Tibial artery (tissue), 4 donors: ENCODE measurements at regions not wholly inside any gene's neighbourhood (a gene's known extent, or its start where the extent isn't known, plus 50 kb on each side); places are given as distances from the start of the nearest gene placed in this dataset.

Experiments used
- DNase-seq, 2 donors: peaks; one replicate each; pipeline ENCODE4 v3.0.0-alpha.2; 2019
- H3K27ac ChIP-seq, 2 donors: fragments of 200-600 bp; sonication (generic) in 1 of 2; 1 replicate in 1 of 2; 2 replicates in 1 of 2; pipeline ENCODE4 v1.5.1; 2018 to 2019; ENCODE audit warnings: mild to moderate bottlenecking in 1 of 2
- H3K27me3 ChIP-seq, 2 donors: fragments of 200-600 bp; sonication (generic) in 1 of 2; one replicate each; pipeline versions ENCODE4 v1.5.1 to v1.6.0; 2016 to 2019
- H3K36me3 ChIP-seq, 3 donors: fragments of 200-600 bp; sonication (generic) in 2 of 3; one replicate each; pipeline ENCODE4 v1.5.1; 2016 to 2019; ENCODE audit warnings: mild to moderate bottlenecking in 2 of 3
- H3K4me1 ChIP-seq, 4 donors: fragments of 200-600 bp; sonication (generic) in 2 of 4; 1 replicate in 3 of 4; 2 replicates in 1 of 4; pipeline ENCODE4 v1.5.1; 2016 to 2019
- H3K4me3 ChIP-seq, 2 donors: fragments of 200-600 bp; sonication (generic) in 1 of 2; 1 replicate in 1 of 2; 2 replicates in 1 of 2; pipeline ENCODE4 v1.5.1; 2018 to 2019; ENCODE audit warnings: mild to moderate bottlenecking in 2 of 2
- H3K9me3 ChIP-seq, 3 donors: fragments of 200-600 bp; sonication (generic) in 1 of 3; one replicate each; pipeline ENCODE4 v1.5.1; 2016 to 2019
- CTCF ChIP-seq, 2 experiments: fragments of 200-600 bp in 1 of 2; fragments of 450-650 bp in 1 of 2; IDR thresholded peaks; one replicate each; pipeline ENCODE4 v1.5.1; 2017 to 2019; ENCODE audit warnings: antibody characterized with exemption in 2 of 2, mild to moderate bottlenecking in 1 of 2, moderate library complexity in 1 of 2
- intact Hi-C: fragments of 100-400 bp; cut with DNase I; formaldehyde crosslinking; loops from one replicate; pipeline ENCODE4 v1.15.0; 2023; ENCODE audit warnings: low total_unique reads

- Histone ChIP-seq H3K9me3 (no peaks in the 10 kb centered on the region), H3K27ac (no peak overlapping the region), H3K4me3 (no peak overlapping the region), H3K36me3 (no peaks in the 10 kb centered on the region), H3K4me1 (no peaks in the 10 kb centered on the region), H3K27me3 (no peaks in the 10 kb centered on the region)
- DNase-seq: no peak
- no peak for TF ChIP-seq CTCF (IDR thresholded peaks at IDR 0.05)
- intact Hi-C loops: no loop called here
Observed at GRCh38 chr13:87120476-87120875, 550.7 kb upstream of the SLITRK5 start.

- DNase-seq: no peak
- no peaks in the 10 kb centered on the region for H3K9me3 ChIP-seq
- no peak overlapping the region for H3K27ac ChIP-seq
- TF ChIP-seq CTCF (IDR thresholded peaks at IDR 0.05): no peak
- no peaks in the 10 kb centered on the region for H3K27me3 ChIP-seq
- no peaks in the 10 kb centered on the region for H3K36me3 ChIP-seq
- H3K4me1 ChIP-seq: no peaks in the 10 kb centered on the region
- intact Hi-C loops: no loop called here
- no peak overlapping the region for H3K4me3 ChIP-seq
Observed at GRCh38 chr13:87122551-87122950, 548.6 kb upstream of the SLITRK5 start.

GRCh38 chr13:87123987-87124784 lies 547.0 kb upstream of the SLITRK5 start:
- Histone ChIP-seq H3K4me3 (no peak overlapping the region), H3K27ac (no peak overlapping the region), H3K36me3 (no peaks in the 10 kb centered on the region), H3K9me3 (no peaks in the 10 kb centered on the region), H3K27me3 (no peaks in the 10 kb centered on the region), H3K4me1 (no peaks in the 10 kb centered on the region)
- intact Hi-C loops: no loop called here
- DNase-seq: no peak
- no peak for TF ChIP-seq CTCF (IDR thresholded peaks at IDR 0.05)

GRCh38 chr13:87124785-87125074 lies 546.4 kb upstream of the SLITRK5 start:
- Histone ChIP-seq H3K4me1 (no peaks in the 10 kb centered on the region), H3K27me3 (no peaks in the 10 kb centered on the region), H3K27ac (no peak overlapping the region), H3K4me3 (no peak overlapping the region), H3K9me3 (no peaks in the 10 kb centered on the region), H3K36me3 (no peaks in the 10 kb centered on the region)
- intact Hi-C loops: no loop called here
- DNase-seq: no peak
- TF ChIP-seq CTCF (IDR thresholded peaks at IDR 0.05): no peak

GRCh38 chr13:87128036-87128435 lies 543.1 kb upstream of the SLITRK5 start:
- TF ChIP-seq CTCF (IDR thresholded peaks at IDR 0.05): no peak
- DNase-seq: no peak
- Histone ChIP-seq H3K4me3 (no peak overlapping the region), H3K27ac (no peak overlapping the region), H3K36me3 (no peaks in the 10 kb centered on the region), H3K27me3 (no peaks in the 10 kb centered on the region), H3K4me1 (no peaks in the 10 kb centered on the region), H3K9me3 (no peaks in the 10 kb centered on the region)
- intact Hi-C loops: no loop called here

- Histone ChIP-seq H3K9me3 (no peaks in the 10 kb centered on the region), H3K27me3 (no peaks in the 10 kb centered on the region), H3K4me1 (no peaks in the 10 kb centered on the region), H3K27ac (no peak overlapping the region), H3K4me3 (no peak overlapping the region), H3K36me3 (no peaks in the 10 kb centered on the region)
- TF ChIP-seq CTCF (IDR thresholded peaks at IDR 0.05): no peak
- DNase-seq: no peak
- intact Hi-C loops: no loop called here
Observed at GRCh38 chr13:87128491-87128890, 542.7 kb upstream of the SLITRK5 start.
